A549 (cell line): ENCODE measurements at regions not wholly inside any gene's neighbourhood (a gene's known extent, or its start where the extent isn't known, plus 50 kb on each side); places are given as distances from the start of the nearest gene placed in this dataset.

ENCODE experiments used
- ATAC-seq, 2 experiments: fragments of 200-7000 bp in 1 of 2; fragments of >200 bp in 1 of 2; cut with Nextera tagmentation in 1 of 2; cut with Tn5 transposase in 1 of 2; 3 replicates each; pipeline versions ENCODE4 v1.8.0 to v1.9.1; 2018 to 2020; ENCODE audit warnings: mild to moderate bottlenecking in 1 of 2, moderate library complexity in 1 of 2
- CTCF ChIA-PET: fragments of 300-600 bp; sonication (Branson Sonifier 250); formaldehyde crosslinking; extraction: SDS; loops from one replicate; lab custom pipeline; 2021; ENCODE audit warnings: antibody characterized with exemption, inconsistent platforms; lab: Yijun Ruan, JAX
- POLR2A ChIA-PET: fragments of 350-600 bp; formaldehyde crosslinking; extraction: SDS; loops from one replicate; lab custom pipeline; 2021; ENCODE audit warnings: antibody characterized with exemption, inconsistent platforms; lab: Yijun Ruan, JAX
- DNase-seq, 2 experiments: peaks; one replicate each; pipeline versions ENCODE4 v3.0.0 to v3.0.0-alpha.2; 2011 to 2016; ENCODE audit warnings: low read depth in 1 of 2, low spot score in 1 of 2
- FAIRE-seq: peaks from 2 replicates; lab custom pipeline; 2011; peaks lifted over from hg19 to GRCh38; lab: Jason Lieb, UNC
- H3K27ac ChIP-seq, 2 experiments: fragments of >200 bp; sonication (Bioruptor Twin); formaldehyde crosslinking; 3 replicates each; pipeline ENCODE4 v1.5.1; 2016 to 2017
- H3K4me1 ChIP-seq: fragments of >200 bp; sonication (Bioruptor Twin); formaldehyde crosslinking; 3 replicates; pipeline ENCODE4 v1.6.1; 2016
- H3K4me2 ChIP-seq: fragments of >200 bp; sonication (Bioruptor Twin); formaldehyde crosslinking; 3 replicates; pipeline ENCODE4 v1.6.1; 2016
- H3K4me3 ChIP-seq: fragments of >200 bp; sonication (Bioruptor Twin); formaldehyde crosslinking; 3 replicates; pipeline ENCODE4 v1.5.1; 2016
- H3K9me3 ChIP-seq: fragments of >200 bp; sonication (Bioruptor Twin); formaldehyde crosslinking; 3 replicates; pipeline ENCODE4 v1.6.1; 2016
- CBX2 ChIP-seq: fragments of 200-600 bp; sonication (generic); IDR thresholded peaks from 2 replicates; pipeline ENCODE4 v1.6.1; 2016; ENCODE audit warnings: low read depth, mild to moderate bottlenecking, borderline replicate concordance
- CEBPB ChIP-seq, 2 experiments: fragments of >200 bp in 1 of 2; sonication (Bioruptor Twin) in 1 of 2; formaldehyde crosslinking in 1 of 2; IDR thresholded peaks; 2 replicates each; pipeline ENCODE4 v1.6.1; 2012 to 2016
- CHD2 ChIP-seq: fragments of 150-350 bp; IDR thresholded peaks from 2 replicates; pipeline ENCODE4 v1.6.1; 2014; ENCODE audit warnings: low read length; ENCODE audit not compliant: partially characterized antibody
- EHMT2 ChIP-seq: fragments of 200-600 bp; sonication (generic); IDR thresholded peaks from 2 replicates; pipeline ENCODE4 v1.6.1; 2016; ENCODE audit warnings: antibody characterized with exemption, low read depth, mild to moderate bottlenecking, moderate library complexity
- ELK1 ChIP-seq: fragments of 150-350 bp; IDR thresholded peaks from 2 replicates; pipeline ENCODE4 v1.6.1; 2014; ENCODE audit warnings: low read depth, mild to moderate bottlenecking, low read length
- ESRRA ChIP-seq: fragments of 150-350 bp; IDR thresholded peaks from 2 replicates; pipeline ENCODE4 v1.6.1; 2014; ENCODE audit warnings: mild to moderate bottlenecking, low read length, borderline replicate concordance
- FOSB ChIP-seq: fragments of 250-450 bp; sonication (Bioruptor Pico); IDR thresholded peaks from 2 replicates; pipeline ENCODE4 v1.5.0; 2020; ENCODE audit warnings: mild to moderate bottlenecking, moderate library complexity
- FOSL2 ChIP-seq, 2 experiments: fragments of 450-650 bp in 1 of 2; fragments of >200 bp in 1 of 2; sonication (Bioruptor Twin) in 1 of 2; formaldehyde crosslinking; IDR thresholded peaks; 2 replicates each; pipeline versions ENCODE4 v1.5.0 to v1.6.1; 2016 to 2020; ENCODE audit warnings: mild to moderate bottlenecking in 1 of 2, moderate library complexity in 1 of 2
- FOXS1 ChIP-seq: fragments of 250-450 bp; sonication (Bioruptor Pico); IDR thresholded peaks from 2 replicates; pipeline ENCODE4 v1.5.0; 2020; ENCODE audit warnings: mild to moderate bottlenecking, moderate library complexity
- GATA3 ChIP-seq: IDR thresholded peaks from 2 replicates; pipeline ENCODE4 v1.6.1; 2012; ENCODE audit warnings: borderline replicate concordance
- HEYL ChIP-seq: fragments of 250-450 bp; sonication (Bioruptor Pico); IDR thresholded peaks from 2 replicates; pipeline ENCODE4 v1.8.0; 2021; ENCODE audit warnings: mild to moderate bottlenecking, moderate library complexity
- HOXB5 ChIP-seq: fragments of 250-450 bp; sonication (Bioruptor Pico); IDR thresholded peaks from 2 replicates; pipeline ENCODE4 v1.5.0; 2020; ENCODE audit warnings: mild to moderate bottlenecking, moderate library complexity
- JUNB ChIP-seq: fragments of >200 bp; sonication (Bioruptor Twin); formaldehyde crosslinking; IDR thresholded peaks from 2 replicates; pipeline ENCODE4 v1.6.1; 2016
- KDM1A ChIP-seq: fragments of 200-600 bp; sonication (generic); IDR thresholded peaks from 2 replicates; pipeline ENCODE4 v1.6.1; 2016; ENCODE audit warnings: low read depth, mild to moderate bottlenecking
- KDM5A ChIP-seq: fragments of 200-600 bp; sonication (generic); IDR thresholded peaks from 2 replicates; pipeline ENCODE4 v1.6.1; 2016; ENCODE audit warnings: antibody characterized with exemption, mild to moderate bottlenecking
- MAZ ChIP-seq: fragments of 150-350 bp; IDR thresholded peaks from 2 replicates; pipeline ENCODE4 v1.6.1; 2014; ENCODE audit warnings: antibody characterized with exemption, low read depth, low read length, borderline replicate concordance
- PBX3 ChIP-seq: IDR thresholded peaks from 2 replicates; pipeline ENCODE4 v1.6.1; 2012
- RCOR1 ChIP-seq: fragments of 150-350 bp; IDR thresholded peaks from 2 replicates; pipeline ENCODE4 v1.6.1; 2014; ENCODE audit warnings: antibody characterized with exemption, low read length, low read depth
- RNF2 ChIP-seq: fragments of 200-600 bp; sonication (generic); IDR thresholded peaks from 2 replicates; pipeline ENCODE4 v1.6.1; 2016; ENCODE audit warnings: low read depth, mild to moderate bottlenecking, antibody characterized with exemption, moderate library complexity, borderline replicate concordance
- SMC3 ChIP-seq: fragments of >200 bp; sonication (Bioruptor Twin); formaldehyde crosslinking; IDR thresholded peaks from 3 replicates; pipeline ENCODE4 v1.6.1; 2018; ENCODE audit warnings: inconsistent platforms
- SREBF2 ChIP-seq: fragments of 450-650 bp; IDR thresholded peaks from 2 replicates; pipeline ENCODE4 v1.6.1; 2014; ENCODE audit warnings: mild to moderate bottlenecking, moderate library complexity
- TFCP2L1 ChIP-seq: fragments of 250-450 bp; sonication (Bioruptor Pico); IDR thresholded peaks from 2 replicates; pipeline ENCODE4 v1.5.0; 2021; ENCODE audit warnings: mild to moderate bottlenecking
- USF2 ChIP-seq: fragments of 450-650 bp; IDR thresholded peaks from 2 replicates; pipeline ENCODE4 v1.6.1; 2014; ENCODE audit warnings: antibody characterized with exemption
- ZC3H11A ChIP-seq: fragments of 450-650 bp; IDR thresholded peaks from 2 replicates; pipeline ENCODE4 v1.6.1; 2014; ENCODE audit warnings: antibody characterized with exemption, mild to moderate bottlenecking
- ZFP36 ChIP-seq: fragments of 450-650 bp; IDR thresholded peaks from 2 replicates; pipeline ENCODE4 v1.6.1; 2014; ENCODE audit warnings: borderline replicate concordance; ENCODE audit not compliant: partially characterized antibody
- WGBS: methylation state at CpG from one replicate; pipeline ENCODE4 v1.1.6; 2017; ENCODE audit errors: missing lambda C conversion rate; 5-methylcytosine and 5-hydroxymethylcytosine counted together
- TF ChIP-seq, protein P1 (sequence below): IDR thresholded peaks from 2 replicates; pipeline ENCODE4 v1.6.1; 2012

DNA sequence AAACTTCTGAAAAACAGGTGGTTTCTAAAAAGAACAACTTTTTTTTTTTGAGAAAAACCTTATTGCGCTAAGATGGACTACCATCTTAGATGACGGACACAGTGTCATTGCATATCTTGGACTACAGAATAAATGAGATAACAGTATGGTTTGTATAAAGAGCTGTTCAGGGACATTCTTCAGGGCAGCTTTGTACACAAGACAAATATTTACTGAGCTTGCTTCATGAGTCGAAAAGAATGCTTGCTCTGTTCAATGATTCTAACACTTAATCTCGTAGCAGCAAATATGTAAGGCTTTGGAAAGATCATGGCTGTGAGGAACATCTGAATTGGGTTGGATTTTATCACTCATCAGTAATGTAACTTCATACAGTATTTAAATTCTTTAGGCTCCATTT lies 282.5 kb upstream of the CWC22 start (continued):
- TF ChIP-seq GATA3 (peak; percentile 74), KDM5A (no peak), JUNB (no peak), ELK1 (no peak), FOSL2 (IDR thresholded peaks at IDR 0.05) (no peak), FOSL2 (CRISPR knock-in tag; IDR thresholded peaks at IDR 0.05) (no peak; the same call in 1 of the 2 replicates), ZFP36 (no peak), CHD2 (no peak), PBX3 (no peak), CBX2 (no peak)

GRCh38 chr2:180279581-180279980 lies 272.5 kb upstream of the CWC22 start:
- H3K4me3 ChIP-seq = no peak overlapping the region
- CTCF ChIA-PET = interaction anchor here (1.1 kb wide), 1 partner anchor 37 kb away, joined by 3 read pairs; no protein-coding TSS in a partner anchor
- H3K9me3 ChIP-seq = no peaks in the 10 kb centered on the region
- TF ChIP-seq JUNB (no peak), USF2 (no peak), EHMT2 (no peak)
- 17% methylated on average over 1 of the region's 1 CpG for WGBS
- POLR2A ChIA-PET = no interaction called here
- H3K4me2 ChIP-seq = no peak overlapping the region
- no peak for FAIRE-seq
- ATAC-seq = no peak
- H3K27ac ChIP-seq = no peak overlapping the region
- no peaks in the 10 kb centered on the region for H3K4me1 ChIP-seq
- no peak for DNase-seq

DNA sequence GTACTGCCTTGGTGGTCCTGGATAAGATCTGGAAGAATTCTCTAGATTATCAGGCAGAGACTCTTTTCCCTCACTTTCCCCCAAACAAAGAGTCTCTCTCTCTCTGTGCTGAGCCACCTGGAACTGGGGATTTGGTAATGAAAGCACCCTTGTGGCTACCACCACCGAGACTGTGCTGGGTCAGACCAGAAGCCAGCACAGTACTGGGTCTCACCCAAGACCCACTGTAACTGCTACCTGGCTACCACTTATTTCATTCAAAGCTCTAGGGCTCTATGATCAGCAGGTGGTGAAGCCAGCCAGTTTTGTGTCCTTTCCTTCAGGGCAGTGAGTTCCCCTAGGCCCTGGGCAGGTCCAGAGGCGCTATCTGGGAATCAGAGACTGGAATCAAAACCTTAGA lies 269.6 kb upstream of the CWC22 start:
- POLR2A ChIA-PET = no interaction called here
- Histone ChIP-seq H3K4me3 (no peak overlapping the region), H3K4me1 (no peaks in the 10 kb centered on the region), H3K4me2 (no peak overlapping the region), H3K9me3 (peaks cover 7% of the 10 kb centered on the region; the same call in 2 of the 3 replicates)
- 66% methylated on average over 2 of the region's 2 CpGs for WGBS
- no peak for FAIRE-seq
- DNase-seq = no peak
- no peak for ATAC-seq
- CTCF ChIA-PET = no interaction called here
- TF ChIP-seq FOSB (CRISPR knock-in tag) (no peak), SMC3 (no peak), RNF2 (no peak), ELK1 (no peak), HEYL (CRISPR knock-in tag) (no peak), ZFP36 (no peak), CEBPB (IDR thresholded peaks at IDR 0.05) (no peak), HOXB5 (CRISPR knock-in tag) (no peak), CHD2 (no peak), KDM1A (no peak), TFCP2L1 (CRISPR knock-in tag) (no peak), FOXS1 (CRISPR knock-in tag) (no peak), ESRRA (no peak), ZC3H11A (no peak), PBX3 (no peak), MAZ (no peak), GATA3 (no peak), SREBF2 (no peak), RCOR1 (no peak)
- TF ChIP-seq, protein P1, sequence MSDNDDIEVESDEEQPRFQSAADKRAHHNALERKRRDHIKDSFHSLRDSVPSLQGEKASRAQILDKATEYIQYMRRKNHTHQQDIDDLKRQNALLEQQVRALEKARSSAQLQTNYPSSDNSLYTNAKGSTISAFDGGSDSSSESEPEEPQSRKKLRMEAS = no peak
- TF ChIP-seq, all 56 proteins: peak for 0
- H3K27ac ChIP-seq = no peak overlapping the region
